ENCODE measurements at regions not wholly inside any gene's neighbourhood (a gene's known extent, or its start where the extent isn't known, plus 50 kb on each side); places are given as distances from the start of the nearest gene placed in this dataset.
A peak's percentile ranks its signal among the peaks of the same experiment; 100 is the strongest.

GRCh38 chr6:56387621-56388414, 140.4 kb upstream of the COL21A1 start:
- ATAC-seq (replicated peaks in 6 of 8): peak in 2 of 8 experiments; percentile 69
- Histone ChIP-seq H3K4me1 (replicated peaks in 1 of 2) (peaks cover 0 to 2% of the 10 kb centered on the region in 2 donors), H3K27ac (no peak overlapping the region), H3K4me3 (no peak overlapping the region)
- WGBS, 10 experiments: 50 to 100% (median 67%) methylated on average over 1 to 2 of the region's 2 CpGs; no CpG with 5 or more reads in 7 of the 10 experiments
- in situ Hi-C loops (cut with MboI; ENCODE audit: low pct_unique_long_range_greater_than_20kb in 2 of 9, low sequenced_read_pairs in 9 of 9, unreplicated experiment in 9 of 9): no loop called here

GRCh38 chr6:56386717-56387116, 139.3 kb upstream of the COL21A1 start:
- in situ Hi-C loops (cut with MboI; ENCODE audit: low pct_unique_long_range_greater_than_20kb in 2 of 9, low sequenced_read_pairs in 9 of 9, unreplicated experiment in 9 of 9): no loop called here
- H3K4me1 ChIP-seq (replicated peaks in 1 of 2): peaks cover 7 to 13% of the 10 kb centered on the region in 2 donors
- no peak for ATAC-seq (replicated peaks in 6 of 8)
- WGBS, 10 experiments: 86 to 100% (median 88%) methylated on average over 1 of the region's 1 CpG; no CpG with 5 or more reads in 3 of the 10 experiments
- H3K27ac ChIP-seq: no peak overlapping the region
- H3K4me3 ChIP-seq: no peak overlapping the region

GRCh38 chr6:56385981-56386593, 138.7 kb upstream of the COL21A1 start:
- in situ Hi-C loops (cut with MboI; ENCODE audit: low pct_unique_long_range_greater_than_20kb in 2 of 9, low sequenced_read_pairs in 9 of 9, unreplicated experiment in 9 of 9): no loop called here
- 55 to 97% (median 83%) methylated on average over 2 to 6 of the region's 6 CpGs; no CpG with 5 or more reads in 1 of the 10 experiments for WGBS, 10 experiments
- no peak overlapping the region for H3K27ac ChIP-seq
- ATAC-seq (replicated peaks in 6 of 8): no peak
- no peak overlapping the region for H3K4me3 ChIP-seq
- H3K4me1 ChIP-seq (replicated peaks in 1 of 2): peaks cover 13 to 19% of the 10 kb centered on the region in 2 donors

- in situ Hi-C loops (cut with MboI; ENCODE audit: low pct_unique_long_range_greater_than_20kb in 2 of 9, low sequenced_read_pairs in 9 of 9, unreplicated experiment in 9 of 9): no loop called here
- Histone ChIP-seq H3K4me1 (replicated peaks in 1 of 2) (peaks cover 16 to 19% of the 10 kb centered on the region in 2 donors), H3K4me3 (no peak overlapping the region), H3K27ac (no peak overlapping the region)
- 0 to 100% (median 49%) methylated on average over 1 of the region's 1 CpG; no CpG with 5 or more reads in 4 of the 10 experiments for WGBS, 10 experiments
- ATAC-seq (replicated peaks in 6 of 8): no peak
Measured at GRCh38 chr6:56383160-56383559, 135.8 kb upstream of the COL21A1 start.

- Histone ChIP-seq H3K4me1 (replicated peaks in 1 of 2) (peaks cover 16 to 19% of the 10 kb centered on the region in 2 donors), H3K27ac (peak overlapping the region in 1 of 2 donors; percentile 37), H3K4me3 (no peak overlapping the region)
- in situ Hi-C loops (cut with MboI; ENCODE audit: low pct_unique_long_range_greater_than_20kb in 2 of 9, low sequenced_read_pairs in 9 of 9, unreplicated experiment in 9 of 9): no loop called here
- no peak for ATAC-seq (replicated peaks in 6 of 8)
Measured at GRCh38 chr6:56382416-56382940, 135.1 kb upstream of the COL21A1 start.

GRCh38 chr6:56381801-56382251, 134.4 kb upstream of the COL21A1 start:
- in situ Hi-C loops (cut with MboI; ENCODE audit: low pct_unique_long_range_greater_than_20kb in 2 of 9, low sequenced_read_pairs in 9 of 9, unreplicated experiment in 9 of 9): no loop called here
- ATAC-seq (replicated peaks in 6 of 8): peak in 5 of 8 experiments; percentile 70 to 95 (median 79)

GRCh38 chr6:56380476-56380875, 133.1 kb upstream of the COL21A1 start:
- H3K4me1 ChIP-seq (replicated peaks in 1 of 2): peaks cover 16 to 19% of the 10 kb centered on the region in 2 donors
- no peak overlapping the region for H3K27ac ChIP-seq
- H3K4me3 ChIP-seq: no peak overlapping the region
- 0 to 100% (median 65%) methylated on average over 1 of the region's 1 CpG for WGBS, 10 experiments
- in situ Hi-C loops (cut with MboI; ENCODE audit: low pct_unique_long_range_greater_than_20kb in 2 of 9, low sequenced_read_pairs in 9 of 9, unreplicated experiment in 9 of 9): no loop called here
- no peak for ATAC-seq (replicated peaks in 6 of 8)

More at GRCh38 chr6:56381801-56382251, 134.4 kb upstream of the COL21A1 start:
- Histone ChIP-seq H3K4me3 (no peak overlapping the region), H3K27ac (no peak overlapping the region), H3K4me1 (replicated peaks in 1 of 2) (peaks cover 16 to 19% of the 10 kb centered on the region in 2 donors)
- 4 to 100% (median 36%) methylated on average over 1 to 4 of the region's 4 CpGs; no CpG with 5 or more reads in 2 of the 10 experiments for WGBS, 10 experiments

- peak in 1 of 8 experiments; percentile 52 for ATAC-seq (replicated peaks in 6 of 8)
- in situ Hi-C loops (cut with MboI; ENCODE audit: low pct_unique_long_range_greater_than_20kb in 2 of 9, low sequenced_read_pairs in 9 of 9, unreplicated experiment in 9 of 9): no loop called here
- 50 to 91% (median 79%) methylated on average over 1 to 7 of the region's 7 CpGs; no CpG with 5 or more reads in 1 of the 10 experiments for WGBS, 10 experiments
Measured at GRCh38 chr6:56378966-56379585, 131.7 kb upstream of the COL21A1 start.

GRCh38 chr6:56378507-56378906, 131.1 kb upstream of the COL21A1 start:
- no peak for ATAC-seq (replicated peaks in 6 of 8)
- in situ Hi-C loops (cut with MboI; ENCODE audit: low pct_unique_long_range_greater_than_20kb in 2 of 9, low sequenced_read_pairs in 9 of 9, unreplicated experiment in 9 of 9): no loop called here

More at GRCh38 chr6:56378966-56379585, 131.7 kb upstream of the COL21A1 start:
- H3K4me1 ChIP-seq (replicated peaks in 1 of 2): peaks cover 16 to 19% of the 10 kb centered on the region in 2 donors
- H3K27ac ChIP-seq: no peak overlapping the region
- no peak overlapping the region for H3K4me3 ChIP-seq

GRCh38 chr6:56377295-56377694, 129.9 kb upstream of the COL21A1 start:
- Histone ChIP-seq H3K27ac (no peak overlapping the region), H3K4me1 (replicated peaks in 1 of 2) (peaks cover 14 to 15% of the 10 kb centered on the region in 2 donors), H3K4me3 (no peak overlapping the region)
- ATAC-seq (replicated peaks in 6 of 8): no peak
- WGBS, 10 experiments: 67 to 100% methylated on average over 1 of the region's 2 CpGs; no CpG with 5 or more reads in 8 of the 10 experiments
- in situ Hi-C loops (cut with MboI; ENCODE audit: low pct_unique_long_range_greater_than_20kb in 2 of 9, low sequenced_read_pairs in 9 of 9, unreplicated experiment in 9 of 9): no loop called here

More at GRCh38 chr6:56378507-56378906, 131.1 kb upstream of the COL21A1 start:
- 93 to 100% (median 100%) methylated on average over 1 to 3 of the region's 4 CpGs; no CpG with 5 or more reads in 6 of the 10 experiments for WGBS, 10 experiments
- Histone ChIP-seq H3K4me3 (no peak overlapping the region), H3K27ac (no peak overlapping the region), H3K4me1 (replicated peaks in 1 of 2) (peaks cover 16 to 19% of the 10 kb centered on the region in 2 donors)

- H3K27ac ChIP-seq: no peak overlapping the region
- H3K4me1 ChIP-seq (replicated peaks in 1 of 2): peaks cover 0 to 12% of the 10 kb centered on the region in 2 donors
- no peak for ATAC-seq (replicated peaks in 6 of 8)
Measured at GRCh38 chr6:56375806-56376205, 128.4 kb upstream of the COL21A1 start.

GRCh38 chr6:56374841-56375369, 127.5 kb upstream of the COL21A1 start:
- Histone ChIP-seq H3K27ac (no peak overlapping the region), H3K4me1 (replicated peaks in 1 of 2) (peaks cover 4 to 19% of the 10 kb centered on the region in 2 donors), H3K4me3 (no peak overlapping the region)
- peak in 2 of 8 experiments; percentile 64 to 65 for ATAC-seq (replicated peaks in 6 of 8)
- WGBS, 10 experiments: 0 to 100% (median 77%) methylated on average over 1 to 4 of the region's 4 CpGs; no CpG with 5 or more reads in 1 of the 10 experiments
- in situ Hi-C loops (cut with MboI; ENCODE audit: low pct_unique_long_range_greater_than_20kb in 2 of 9, low sequenced_read_pairs in 9 of 9, unreplicated experiment in 9 of 9): loop anchor here in 8 of 9 experiments (25.0 kb wide), 5 partner anchors 87 to 487 kb away; no protein-coding TSS in a partner anchor

More at GRCh38 chr6:56375806-56376205, 128.4 kb upstream of the COL21A1 start:
- 74 to 100% (median 98%) methylated on average over 2 to 3 of the region's 3 CpGs; no CpG with 5 or more reads in 2 of the 10 experiments for WGBS, 10 experiments
- in situ Hi-C loops (cut with MboI; ENCODE audit: low pct_unique_long_range_greater_than_20kb in 2 of 9, low sequenced_read_pairs in 9 of 9, unreplicated experiment in 9 of 9): no loop called here
- H3K4me3 ChIP-seq: no peak overlapping the region

Measured in motor neuron (in vitro differentiated cells).